Activated naive CD4-positive, alpha-beta T cell (primary cell): ENCODE measurements at regions not wholly inside any gene's neighbourhood (a gene's known extent, or its start where the extent isn't known, plus 50 kb on each side); places are given as distances from the start of the nearest gene placed in this dataset.

Experiments used
- DNase-seq, 4 experiments: peaks; one replicate each; lab custom pipeline; 2025; lab: John Stamatoyannopoulos, UW

GRCh38 chr1:30034105-30034626, 689.2 kb downstream of the MATN1 start:
- no peak for DNase-seq

- DNase-seq, result no peak
These were observed 689.9 kb downstream of the MATN1 start for GRCh38 chr1:30033256-30034104.

DNA sequence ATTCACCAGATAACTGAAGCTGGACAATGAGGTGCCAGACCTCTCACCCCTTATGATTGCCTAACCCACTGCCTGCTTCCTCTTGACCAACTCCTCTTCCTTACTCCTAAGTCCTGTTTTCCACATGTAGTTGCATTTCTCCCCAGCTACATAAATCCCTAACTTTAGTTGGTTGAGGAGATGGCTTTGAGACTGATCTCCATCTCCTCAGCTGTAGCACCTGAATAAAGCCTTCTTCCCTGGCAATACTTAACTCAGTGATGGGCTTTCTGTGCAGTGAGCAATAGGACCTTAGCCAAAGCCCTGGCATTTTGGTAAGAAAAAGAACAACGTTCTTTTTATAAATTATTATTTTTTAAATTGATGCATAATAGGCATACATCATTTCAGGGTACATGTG, 691.1 kb downstream of the MATN1 start:
- DNase-seq, result no peak

DNA sequence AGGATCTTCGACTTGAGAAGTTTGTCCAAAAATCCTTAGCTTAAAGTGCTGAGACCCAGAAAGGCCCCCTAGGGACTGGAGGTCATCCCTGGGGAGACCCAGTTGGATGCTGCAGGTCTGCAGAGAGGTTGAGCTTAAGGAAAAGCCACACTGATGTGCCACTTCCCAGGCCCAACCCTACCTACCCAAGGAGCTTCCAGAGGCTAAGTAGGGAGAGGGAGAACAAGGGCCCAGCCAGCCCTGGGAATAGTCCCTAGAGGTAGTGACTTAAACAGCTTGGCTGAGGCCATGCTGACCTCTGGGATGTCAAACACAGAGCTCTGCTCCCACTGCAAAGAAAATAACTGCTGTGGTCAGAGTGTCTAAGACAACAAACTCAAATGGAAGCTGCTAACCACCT, 693.7 kb downstream of the MATN1 start:
- DNase-seq, result no peak

DNA sequence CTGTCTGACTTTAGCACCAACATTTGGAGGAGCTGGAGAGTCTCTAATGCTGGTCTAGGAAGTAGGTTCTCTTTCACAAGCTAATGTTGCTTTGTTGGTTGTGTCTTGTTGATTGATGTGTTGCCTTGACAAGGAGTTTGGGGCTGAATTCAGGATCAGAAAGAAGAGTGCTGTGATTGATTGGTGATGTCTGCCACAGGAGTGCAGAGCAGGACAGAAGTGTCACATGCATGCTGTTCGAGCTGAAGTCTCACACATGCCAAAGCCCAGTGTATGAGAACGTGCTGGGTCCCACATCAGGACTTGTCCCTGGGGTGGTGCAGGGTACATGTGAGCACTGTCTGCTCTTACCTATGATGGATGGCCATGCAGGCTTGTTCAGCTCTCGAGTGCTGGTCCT, 694.4 kb downstream of the MATN1 start:
- no peak for DNase-seq

DNA sequence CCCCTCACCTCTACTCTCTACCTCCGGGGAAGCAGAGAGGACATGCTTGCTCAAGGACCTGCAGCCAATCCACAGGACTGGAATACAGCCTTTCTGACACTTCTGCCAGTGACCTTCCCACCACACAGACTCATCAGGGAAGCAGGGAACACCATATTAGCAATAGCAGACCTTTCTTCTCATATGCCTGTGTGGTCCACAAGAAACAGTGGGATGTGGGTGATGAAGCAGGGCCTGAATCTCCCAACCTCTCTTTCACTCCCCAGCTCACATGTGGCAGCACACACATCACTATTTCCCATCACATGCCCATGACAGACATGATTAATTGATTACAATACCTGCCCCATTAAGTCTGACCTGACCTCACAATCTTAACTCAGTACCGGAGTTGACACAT, 695.1 kb downstream of the MATN1 start:
- DNase-seq, result no peak

DNA sequence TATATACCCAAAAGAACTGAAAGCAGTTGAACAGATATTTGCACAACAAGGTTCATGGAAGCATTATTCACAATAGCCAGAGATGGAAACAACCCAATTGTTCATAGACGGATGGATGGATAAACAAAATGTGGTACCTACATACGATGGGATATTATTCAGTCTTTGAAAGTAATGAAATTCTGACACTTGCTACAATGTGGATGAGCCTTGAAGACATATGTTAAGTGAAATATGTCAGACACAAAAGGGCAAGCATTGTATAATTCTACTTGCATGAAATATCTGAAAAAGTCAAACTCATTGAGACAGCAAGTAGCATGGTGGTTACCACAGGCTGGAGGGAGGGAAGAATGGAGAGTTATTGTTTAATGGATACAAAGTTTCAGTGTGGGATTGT, 696.1 kb downstream of the MATN1 start:
- no peak for DNase-seq

DNA sequence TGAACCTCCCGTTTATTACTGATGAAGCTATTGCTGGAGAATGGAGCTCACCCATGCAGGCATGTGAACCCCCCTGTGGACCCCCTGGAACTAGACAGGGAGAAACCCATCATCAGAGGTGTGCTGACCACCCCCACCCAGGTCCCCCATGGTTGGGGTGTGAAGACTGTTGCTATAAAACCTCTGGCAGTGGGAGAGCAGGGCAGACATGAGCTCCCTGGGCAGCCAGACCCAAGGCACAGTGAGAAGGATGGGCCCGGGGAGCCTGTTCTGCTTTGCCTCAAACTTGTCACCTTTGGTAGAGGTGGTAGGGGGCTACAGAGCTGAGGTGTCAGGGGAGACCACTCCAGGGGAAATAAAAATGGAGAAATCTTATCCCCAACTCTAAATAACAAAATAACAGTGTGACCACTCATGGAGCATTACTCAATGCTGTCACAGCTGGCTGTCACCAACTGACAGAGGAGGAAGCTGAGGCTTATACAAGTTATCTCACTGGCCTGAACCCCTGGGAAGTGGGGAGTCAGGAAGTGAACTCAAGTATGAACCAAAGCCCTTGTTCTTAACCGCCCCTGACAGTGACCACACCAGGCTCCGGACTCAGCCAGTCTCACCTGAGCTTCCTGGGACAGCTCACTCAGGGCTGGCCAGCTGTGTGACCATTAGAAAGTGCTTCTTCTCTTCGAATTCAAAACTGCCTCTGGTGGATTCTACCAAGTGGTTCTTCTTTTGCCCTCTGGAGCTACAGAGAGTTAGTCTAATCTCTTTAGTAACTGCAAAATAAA, 698.8 kb downstream of the MATN1 start:
- DNase-seq, result no peak

GRCh38 chr1:30023339-30024022, 699.9 kb downstream of the MATN1 start:
- no peak for DNase-seq

- no peak for DNase-seq
These were observed 709.4 kb downstream of the MATN1 start for GRCh38 chr1:30014031-30014430.

GRCh38 chr1:30012455-30013440, 710.6 kb downstream of the MATN1 start:
- DNase-seq, result no peak

DNA sequence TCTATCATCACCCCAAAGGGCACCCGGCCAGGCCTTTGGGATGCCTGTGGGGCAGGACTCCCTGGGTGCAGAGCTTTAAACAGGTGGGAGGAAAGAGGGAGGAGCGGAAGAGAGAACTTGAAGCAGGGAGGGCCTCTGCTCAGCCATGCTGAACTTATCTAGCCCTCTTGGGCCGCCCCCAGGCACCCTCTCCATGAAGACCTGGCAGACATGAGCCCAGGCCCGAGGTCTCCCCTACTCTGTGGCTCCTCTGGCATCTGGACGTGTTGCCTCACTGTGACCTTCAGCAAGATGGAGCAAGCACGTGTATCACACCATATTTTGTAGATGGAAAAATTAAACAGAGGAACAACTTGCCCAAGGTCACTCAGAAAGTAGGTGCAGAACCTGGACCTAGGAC, 711.4 kb downstream of the MATN1 start:
- DNase-seq, result no peak

DNA sequence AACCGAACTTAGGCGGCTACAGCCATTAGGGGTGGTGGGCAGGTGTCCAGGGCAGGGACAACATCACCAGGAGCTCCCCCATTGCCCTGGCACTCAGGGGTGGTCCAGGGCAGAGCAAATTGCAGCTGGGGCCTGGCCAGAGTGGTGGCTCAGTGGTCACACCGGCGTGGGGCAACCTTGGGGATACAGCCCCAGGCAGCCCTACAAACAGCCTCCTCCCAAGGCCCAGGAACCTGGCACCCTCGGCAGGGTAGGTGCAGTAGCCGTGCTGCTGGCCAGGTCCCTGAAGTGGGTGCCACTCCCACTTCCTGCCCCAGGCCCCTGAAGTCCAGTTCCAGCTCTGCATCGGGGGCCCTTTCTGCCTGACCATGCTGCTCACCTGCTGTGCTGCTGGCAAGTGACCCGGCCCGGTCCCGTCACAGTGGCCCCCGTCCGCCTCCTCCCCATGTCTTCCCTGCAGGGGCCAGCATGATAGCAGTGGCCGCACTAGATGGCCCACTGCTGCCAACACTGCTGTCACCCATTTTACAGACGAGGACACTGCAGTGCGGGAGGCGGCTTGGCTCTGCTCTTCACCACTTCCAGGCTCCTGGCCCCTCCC, 712.8 kb downstream of the MATN1 start:
- no peak for DNase-seq

DNA sequence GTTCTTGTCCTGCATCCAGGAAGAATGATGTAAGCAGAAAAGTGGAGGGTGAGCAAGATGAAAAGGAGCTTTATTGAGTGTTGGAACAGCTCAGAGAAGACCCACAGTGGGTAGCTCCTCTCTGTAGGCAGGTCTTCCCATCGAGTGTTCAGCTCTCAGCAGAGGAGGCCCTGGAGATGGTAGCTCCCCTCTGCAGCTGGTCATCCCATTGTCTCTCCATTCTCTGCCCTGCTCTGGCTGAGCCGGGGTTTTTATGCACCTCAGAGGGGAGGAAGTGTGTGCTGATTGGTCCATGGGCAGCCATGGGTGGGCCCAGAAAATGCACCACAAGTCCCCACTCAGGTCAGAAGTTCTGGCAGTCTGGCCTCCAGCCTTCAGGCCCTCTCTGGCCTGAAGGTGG, 713.7 kb downstream of the MATN1 start:
- DNase-seq, result no peak

DNA sequence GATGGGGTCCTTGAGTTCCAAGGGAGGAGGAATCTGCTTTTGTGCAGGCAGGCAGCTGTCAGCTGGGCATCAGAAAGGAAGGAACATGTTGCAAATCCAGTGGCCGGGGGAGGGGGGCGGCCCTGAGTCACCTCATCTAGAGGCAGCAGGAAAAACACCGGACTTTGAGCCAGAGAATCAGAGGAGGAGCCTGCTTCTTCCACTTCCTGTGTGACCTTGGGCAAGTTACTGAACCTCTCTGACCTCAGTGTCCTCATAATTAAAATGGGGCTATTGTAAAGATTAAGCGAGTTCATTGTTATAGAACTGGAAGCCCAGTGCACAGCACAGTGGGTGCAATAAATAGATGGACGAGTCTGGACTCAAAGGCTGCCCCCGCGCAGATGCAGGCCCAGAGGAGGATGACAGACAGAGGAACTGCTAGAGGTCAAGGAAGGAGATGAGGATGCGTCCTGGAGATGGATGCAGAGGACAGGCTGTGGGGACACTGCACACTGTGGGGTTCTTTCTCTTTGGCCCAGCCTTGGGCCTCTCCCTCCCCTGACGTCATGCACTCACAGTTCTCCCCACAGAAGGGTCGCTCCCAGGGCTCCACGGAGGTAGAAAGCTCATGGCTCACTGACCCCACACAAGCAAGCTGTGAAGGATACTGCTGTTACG, 714.3 kb downstream of the MATN1 start:
- DNase-seq, result no peak

DNA sequence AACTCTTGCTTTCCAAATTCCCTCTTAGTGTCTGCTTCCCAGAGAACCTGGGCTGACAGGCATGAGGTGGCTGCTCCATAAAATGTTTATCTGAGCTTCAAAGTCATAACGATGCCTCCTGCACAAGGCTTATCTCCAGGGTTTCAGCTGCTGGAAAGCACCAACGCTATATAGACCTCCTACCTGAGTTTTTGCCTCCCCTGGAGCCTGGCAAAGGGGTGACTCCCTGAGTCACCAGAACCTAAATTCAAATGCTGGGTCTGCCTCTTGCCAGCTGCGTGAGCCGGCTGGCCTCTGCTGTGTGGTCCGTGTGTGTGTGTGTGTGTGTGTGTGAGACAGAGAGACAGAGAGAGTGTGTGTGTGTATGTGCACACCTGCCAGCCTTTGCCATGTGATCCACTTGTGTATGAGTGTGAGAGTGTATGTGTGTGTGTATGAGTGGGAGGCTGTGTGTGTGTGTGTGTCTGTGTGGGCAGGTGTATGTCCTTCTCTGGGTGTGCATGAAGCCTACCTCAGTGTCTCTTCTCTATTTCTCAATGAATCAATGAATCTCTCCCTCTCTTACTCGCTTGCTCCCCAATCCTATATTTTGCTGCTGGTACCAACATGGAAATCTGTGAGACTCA, 714.9 kb downstream of the MATN1 start:
- DNase-seq, result no peak

DNA sequence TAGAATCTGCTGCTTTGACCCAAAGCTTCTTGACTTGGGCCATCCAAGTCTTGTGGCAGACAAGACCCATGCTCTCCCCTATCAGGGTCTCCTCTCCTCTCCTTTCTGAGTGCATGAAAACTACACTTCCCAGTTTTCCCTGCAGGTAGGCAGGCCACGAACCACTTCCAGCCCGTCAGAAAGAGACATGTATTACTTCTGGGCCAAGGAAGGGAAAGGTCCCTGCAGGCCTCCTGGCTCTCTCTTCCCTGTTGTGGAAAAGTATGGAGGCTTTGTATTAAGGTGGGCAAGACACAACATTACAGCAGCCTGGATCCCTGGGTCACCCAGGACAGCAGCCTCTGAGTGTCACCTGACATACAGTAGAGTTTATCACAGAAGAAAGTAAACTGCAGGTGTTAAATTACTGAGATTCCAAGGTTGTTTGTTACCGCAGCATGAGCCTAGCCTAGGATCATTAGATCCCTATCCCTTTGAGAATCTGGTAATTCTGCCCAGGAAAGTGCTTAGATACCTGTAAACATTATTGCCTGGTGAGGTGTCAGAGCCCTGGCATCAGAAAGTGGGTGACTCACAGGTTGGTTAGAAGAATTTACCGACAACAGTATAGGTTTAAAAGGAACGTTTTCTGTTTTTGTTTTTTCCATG, 717.3 kb downstream of the MATN1 start:
- DNase-seq, result no peak

- no peak for DNase-seq
These were observed 721.7 kb downstream of the MATN1 start for GRCh38 chr1:30001732-30002039.

DNA sequence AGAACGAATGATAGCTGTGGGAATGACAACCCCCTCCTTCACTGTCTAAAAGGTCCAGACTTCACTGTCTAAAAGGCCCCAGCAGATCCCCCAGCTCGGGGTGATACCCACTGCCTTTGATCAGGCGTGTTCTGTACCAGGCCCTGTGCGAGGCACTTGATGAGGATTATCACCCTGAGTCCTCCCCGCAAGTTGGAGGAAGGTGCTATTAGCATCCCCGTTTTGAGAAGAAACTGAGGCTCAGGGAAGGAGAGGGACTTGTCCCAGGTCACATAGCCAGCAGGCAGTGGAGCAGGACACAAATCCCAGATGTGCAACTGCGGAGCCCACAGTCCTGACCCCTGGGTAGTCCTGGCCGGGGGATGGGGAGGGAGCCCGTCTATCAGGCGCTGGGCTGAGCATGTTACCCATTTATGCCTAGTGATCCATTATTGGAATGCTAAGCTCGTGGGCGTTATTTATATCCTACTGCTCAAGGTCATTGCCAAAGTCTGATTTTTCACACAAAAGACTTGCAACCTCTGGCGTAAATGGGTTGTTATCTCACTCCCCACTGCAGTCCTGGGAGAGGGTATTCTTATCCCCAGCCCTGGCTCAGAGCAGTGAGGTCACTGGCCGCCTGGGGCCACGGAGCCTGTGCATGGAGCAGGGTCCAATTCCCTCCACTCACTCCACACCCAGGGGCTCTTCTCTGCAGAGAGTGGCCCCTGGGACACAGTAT, 722.2 kb downstream of the MATN1 start:
- DNase-seq, result no peak
